ENCODE measurements at regions not wholly inside any gene's neighbourhood (a gene's known extent, or its start where the extent isn't known, plus 50 kb on each side); places are given as distances from the start of the nearest gene placed in this dataset.

DNA sequence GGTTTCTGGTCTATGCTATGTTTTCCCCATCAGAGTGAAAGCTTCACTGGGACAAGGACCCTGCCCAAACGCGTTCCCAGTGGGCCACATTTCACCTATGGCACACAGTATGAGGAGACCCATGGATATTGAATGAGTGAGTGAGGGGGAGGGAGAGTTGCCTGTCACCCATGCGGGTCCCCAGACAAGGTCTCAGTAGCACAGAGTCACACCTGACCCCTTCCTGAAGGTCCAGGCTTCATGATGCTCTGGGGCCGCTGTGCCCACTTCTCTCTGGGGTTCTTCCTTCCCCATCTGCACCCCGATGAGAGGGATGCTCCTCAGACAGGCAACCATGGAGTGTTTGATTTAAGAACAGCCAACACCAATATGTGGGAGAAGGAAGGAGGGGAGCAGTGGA, 72.3 kb upstream of the CSF3R start:
- no peak for DNase-seq

DNA sequence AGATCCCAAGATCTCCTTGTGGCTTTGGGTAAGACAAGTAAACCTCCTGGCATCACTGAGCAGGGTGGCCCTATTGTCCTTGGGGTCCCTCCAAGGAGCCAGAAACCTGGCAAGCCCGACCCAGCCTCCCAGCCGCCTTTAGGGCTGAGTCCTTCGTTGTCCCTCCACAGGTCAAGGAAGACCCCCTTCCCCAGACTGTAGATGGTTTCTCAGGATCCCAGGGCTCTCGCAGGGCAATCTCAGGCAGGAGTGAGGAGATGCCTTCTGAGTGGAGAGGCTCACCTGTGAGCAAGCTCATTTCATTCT, 71.6 kb upstream of the CSF3R start:
- no peak for DNase-seq

DNA sequence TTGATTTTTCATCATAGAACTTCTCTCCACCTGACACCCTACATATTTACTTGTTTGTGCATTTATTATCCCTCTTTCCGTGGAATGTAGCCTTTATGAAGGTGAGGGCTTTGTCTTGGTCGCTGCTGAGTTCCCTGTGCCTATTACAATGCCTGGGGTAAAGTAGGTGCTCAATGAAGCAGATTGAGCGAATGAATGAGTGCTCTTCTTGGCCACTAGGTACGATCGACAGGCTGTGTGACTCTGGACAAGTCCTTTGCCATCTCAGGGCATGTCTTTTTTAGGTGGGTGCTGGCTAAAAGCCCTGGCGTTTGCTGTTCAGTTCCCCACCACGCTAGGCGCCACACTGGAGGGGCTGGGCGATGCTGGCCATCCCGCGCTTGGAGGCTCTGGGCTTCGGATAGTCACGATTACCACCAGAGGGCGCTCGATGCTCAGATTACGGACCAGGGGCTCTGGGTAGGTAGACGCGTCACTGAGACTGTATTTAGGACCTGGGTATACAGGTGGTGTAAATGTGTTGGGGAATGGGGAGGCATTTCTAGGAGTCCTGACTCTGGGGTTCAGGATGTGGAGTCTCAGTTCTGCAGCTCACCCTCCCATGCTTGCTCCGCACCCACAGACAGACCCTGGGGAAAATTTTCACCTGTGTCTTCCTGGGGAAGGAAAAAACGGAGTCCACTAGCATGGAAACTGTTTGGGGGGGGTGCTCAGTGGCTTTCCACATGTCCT, 71.0 kb upstream of the CSF3R start:
- DNase-seq: peak in 41 of 56 donors; percentile 4 to 76 (median 25)

DNA sequence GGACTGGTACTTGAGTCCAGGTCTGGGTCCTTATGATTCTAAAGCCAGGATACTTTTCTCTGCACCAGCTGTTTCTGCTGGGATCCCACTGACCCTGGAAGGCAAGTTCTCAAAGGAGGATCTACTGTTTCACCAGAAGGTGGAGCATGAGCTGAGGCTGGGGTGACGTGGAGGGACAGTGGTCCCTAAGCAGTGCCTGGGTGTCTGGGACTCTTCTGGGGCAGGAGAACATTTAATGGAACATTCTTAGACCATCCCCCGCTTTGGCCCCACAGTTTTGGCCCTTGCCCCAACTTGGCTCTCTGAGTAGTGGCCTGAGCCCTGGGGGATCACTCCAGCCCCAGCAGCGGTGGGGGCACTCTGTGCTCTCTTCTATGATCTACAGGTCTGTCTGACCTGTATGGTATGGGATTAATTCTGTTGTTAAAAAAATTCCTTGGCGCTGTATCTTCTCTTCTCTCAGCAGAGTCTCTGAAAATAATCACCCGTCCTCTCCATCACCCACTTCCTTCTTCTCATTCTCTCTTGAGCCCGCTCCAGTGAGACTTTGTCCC, 60.3 kb upstream of the CSF3R start:
- DNase-seq: no peak

DNA sequence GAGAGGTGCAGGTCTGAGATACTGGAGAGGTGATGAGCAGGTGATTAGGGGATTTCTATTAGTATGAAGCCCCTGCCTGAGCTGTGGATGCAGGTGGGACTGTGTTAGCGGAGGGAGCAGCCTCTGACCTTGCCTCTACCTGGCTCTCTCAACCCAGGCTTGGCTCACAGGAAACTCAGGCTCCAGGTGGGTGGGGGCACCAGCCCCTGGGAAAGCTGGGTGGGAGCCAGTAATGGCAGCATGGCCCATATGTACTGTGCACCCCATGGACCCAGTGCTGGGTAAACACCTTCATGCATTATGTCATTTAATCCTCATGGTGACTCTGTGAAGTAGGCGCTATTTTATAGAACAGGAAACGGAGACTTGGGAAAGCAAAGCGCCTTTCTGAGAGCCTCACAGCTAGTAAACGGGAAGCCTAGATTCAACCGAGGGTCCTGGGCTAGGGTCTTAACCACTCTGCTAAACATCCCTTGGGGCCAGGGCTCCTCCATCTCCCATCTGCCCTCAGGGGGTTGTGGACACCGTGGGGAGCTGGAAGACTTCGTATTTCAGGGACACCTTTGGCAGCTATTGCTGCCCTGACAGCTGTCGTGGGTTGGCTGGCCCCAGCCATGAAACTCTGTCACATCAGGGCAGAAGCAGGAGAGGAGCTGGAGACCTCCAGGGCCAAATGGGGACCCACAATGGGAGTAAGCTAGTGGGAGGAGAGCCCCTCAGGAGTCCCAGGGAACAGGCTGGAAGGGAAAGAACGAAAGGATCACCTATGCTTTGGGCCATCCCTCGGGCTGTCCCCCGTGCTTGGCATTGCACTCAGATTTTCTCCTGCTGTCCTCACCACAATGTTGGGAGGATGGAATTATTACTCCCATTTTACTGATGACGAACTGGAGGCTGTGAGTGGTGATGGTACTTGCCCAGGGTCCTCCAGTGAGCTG, 59.6 kb upstream of the CSF3R start:
- no peak for DNase-seq

DNA sequence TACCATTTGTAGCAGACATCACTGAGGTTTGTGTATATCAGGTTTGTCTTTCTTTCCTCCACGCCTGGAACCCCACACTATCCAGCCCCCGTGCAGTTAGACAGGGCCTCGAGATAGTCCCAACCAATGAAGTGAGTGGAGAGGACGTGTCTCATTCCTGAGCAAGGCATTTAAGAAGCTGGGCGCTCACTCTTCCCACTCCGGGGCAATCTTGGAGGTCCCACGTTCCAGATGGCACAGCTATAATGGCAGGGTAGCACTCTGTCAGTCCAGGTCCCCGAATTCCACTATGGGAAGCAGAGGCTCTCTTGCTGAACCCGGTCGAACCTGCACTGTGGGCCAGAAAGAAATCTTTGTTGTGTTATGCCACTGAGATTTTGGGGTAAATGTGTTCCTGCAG, 57.3 kb upstream of the CSF3R start:
- no peak for DNase-seq

DNA sequence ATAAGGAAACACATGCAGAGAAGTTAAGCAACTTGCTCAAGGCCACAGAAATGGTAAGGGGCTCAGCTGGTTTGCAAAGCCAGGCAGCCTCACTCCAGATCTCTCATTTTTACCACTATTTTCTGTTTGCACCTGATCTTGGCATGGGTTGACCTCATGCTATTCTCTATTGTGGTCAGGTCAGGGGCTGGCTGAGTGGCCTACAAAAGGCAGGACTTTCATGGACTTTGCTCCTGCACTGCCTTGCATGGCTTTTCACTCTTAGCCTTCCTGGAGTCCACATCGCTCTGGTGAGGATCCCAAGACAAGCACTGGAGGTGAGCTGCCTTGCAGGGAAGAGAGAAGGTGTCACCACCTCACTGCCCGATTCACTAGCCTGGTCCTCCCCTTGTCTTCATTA, 56.8 kb upstream of the CSF3R start:
- no peak for DNase-seq

DNA sequence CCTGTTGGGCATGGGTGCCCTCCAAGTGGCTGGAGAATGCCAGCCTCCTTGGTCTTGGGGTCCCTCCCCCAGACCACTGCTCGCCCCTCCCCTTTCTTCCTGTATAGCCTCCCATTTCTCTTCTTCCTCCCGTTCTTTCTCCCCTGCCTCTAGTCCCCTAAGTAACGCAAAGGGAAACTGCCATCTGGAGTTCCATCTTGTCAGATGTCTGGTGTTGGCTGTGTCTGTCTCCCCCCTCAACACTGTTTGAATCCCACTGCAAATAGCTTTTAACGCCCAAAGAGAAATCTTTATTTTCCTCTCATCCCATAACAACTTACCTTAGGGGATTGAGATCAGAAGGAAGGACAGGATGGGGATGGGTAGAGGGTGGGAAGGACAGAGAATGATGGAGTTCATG, 55.3 kb upstream of the CSF3R start:
- no peak for DNase-seq

DNA sequence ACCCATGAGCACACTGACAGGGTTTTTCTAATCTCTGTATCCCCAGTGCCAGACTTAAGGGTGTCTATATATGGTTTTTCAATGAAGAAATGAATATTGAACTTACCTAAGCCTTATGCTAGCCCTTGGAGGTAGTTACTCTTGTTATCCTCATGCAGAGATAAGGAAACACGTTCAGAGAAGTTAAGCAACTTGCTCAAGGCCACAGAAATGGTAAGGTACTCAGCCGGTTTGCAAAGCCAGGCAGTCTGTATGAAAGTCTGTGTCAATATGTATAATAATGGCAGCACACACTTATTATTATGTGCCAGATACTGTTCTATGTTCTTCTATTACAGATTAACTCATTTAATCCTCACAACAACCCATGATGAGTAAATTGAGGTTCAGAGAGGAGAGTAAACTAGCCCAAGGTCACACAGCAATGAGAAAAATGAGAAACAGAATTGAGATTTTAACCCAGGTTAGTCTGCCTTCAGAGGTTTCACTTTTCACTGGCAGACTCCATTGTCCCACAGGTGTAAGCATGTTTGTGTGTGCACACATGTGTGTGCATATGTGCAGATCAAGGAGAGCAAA, 54.6 kb upstream of the CSF3R start:
- no peak for DNase-seq

DNA sequence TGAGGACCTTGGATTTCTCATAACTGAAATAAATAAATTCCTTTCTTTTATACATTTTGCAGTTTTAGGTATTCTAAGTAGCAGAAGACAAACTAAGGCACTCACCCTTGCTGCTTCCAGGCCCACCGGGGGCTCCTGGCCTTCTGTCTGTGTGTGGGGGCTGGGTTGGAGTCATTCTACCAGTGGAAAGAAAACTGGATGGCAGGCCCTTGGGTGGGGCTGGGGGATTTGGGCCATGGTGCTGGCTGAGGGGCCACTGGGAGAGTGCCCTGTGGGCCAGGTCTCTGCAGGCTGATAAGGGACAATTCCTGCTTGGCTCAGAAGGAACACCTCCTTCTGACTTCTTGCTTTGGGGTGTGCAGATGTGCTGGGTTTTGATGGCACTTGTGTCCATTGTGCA, 54.0 kb upstream of the CSF3R start:
- DNase-seq: no peak

DNA sequence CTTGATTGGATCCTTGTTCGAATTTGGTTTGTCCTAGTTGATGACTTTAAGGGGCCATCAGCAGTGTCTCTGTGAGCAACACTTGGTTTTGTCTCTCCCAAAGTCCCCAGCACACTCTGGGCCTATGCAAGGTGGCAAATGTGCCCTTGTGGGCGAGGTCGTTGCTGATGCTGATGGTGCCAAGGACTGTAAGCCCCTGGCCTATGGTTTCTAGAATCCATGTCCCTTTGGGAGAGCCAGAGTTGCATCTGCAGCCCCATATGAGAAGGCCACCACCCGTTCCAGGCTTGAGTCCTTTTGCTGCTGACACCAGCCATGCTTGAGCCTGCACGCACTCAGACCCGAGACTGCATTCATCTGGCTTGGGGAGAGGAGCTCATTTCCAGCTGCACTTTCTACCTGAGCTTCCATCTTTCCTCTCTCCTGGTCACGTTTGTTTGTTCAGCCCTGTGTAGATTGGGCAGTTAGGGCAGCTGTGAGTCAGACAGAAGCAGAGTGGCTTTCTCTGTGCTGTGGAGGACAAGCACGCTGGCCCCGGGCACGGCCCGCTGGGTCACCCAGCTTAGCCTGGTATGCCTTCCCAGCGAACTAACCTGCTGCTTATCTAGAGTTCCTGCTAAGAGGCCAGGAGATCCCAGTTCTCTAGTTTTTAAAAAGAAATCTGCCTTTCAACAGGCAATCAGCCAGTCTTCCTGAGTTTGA, 52.1 kb upstream of the CSF3R start:
- no peak for DNase-seq

DNA sequence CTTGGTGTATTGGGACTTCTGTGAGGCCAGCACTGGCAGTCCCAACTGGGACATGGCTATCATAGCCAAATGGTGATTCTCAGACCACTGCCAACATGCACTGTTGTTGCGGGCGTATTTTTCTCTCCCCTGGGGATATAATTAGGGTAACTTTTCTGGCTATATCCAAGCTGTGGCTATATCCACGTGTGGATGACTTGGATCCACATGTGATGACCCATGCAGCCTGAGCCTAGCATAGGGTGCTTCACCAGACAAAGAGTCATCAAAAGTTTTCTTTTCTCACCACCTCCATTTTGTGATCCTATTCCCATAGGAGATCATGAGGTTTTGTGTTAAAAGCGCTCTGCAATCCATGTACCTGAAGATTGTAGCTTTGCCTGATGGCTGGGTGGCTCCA, 51.2 kb upstream of the CSF3R start:
- DNase-seq: no peak

DNA sequence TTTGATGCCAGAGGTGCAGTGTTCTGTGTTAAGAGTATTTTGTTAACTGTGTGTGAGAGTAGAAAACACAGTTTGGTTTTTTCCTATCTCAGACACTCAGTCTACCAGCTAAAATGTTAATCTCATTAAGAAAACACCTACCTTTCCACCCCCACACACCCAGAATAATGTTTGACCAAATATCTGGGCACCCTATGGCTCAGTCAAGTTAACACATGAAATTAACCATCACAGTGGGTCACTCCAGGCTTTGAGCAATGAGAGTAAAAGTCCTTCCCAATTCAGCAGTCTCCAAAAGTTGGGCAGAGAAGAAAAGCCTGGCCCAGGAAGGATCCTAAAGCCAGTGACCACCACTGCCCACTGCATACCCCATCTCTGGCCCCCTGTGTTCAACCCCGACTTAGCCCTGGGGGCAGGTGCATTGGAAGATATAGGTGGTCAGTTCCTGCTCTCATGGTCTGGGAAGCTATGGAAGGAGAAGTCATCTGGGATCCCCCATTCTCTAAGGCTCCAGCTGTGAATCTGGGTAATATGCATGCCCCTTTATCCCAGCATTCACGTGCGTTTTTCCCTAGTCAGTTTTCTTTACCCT, 50.2 kb upstream of the CSF3R start:
- DNase-seq: no peak

Data from nucleus accumbens (tissue), 56 donors.